Endodermal cell (in vitro differentiated cells): ENCODE measurements at regions not wholly inside any gene's neighbourhood (a gene's known extent, or its start where the extent isn't known, plus 50 kb on each side); places are given as distances from the start of the nearest gene placed in this dataset.

ENCODE experiments used
- DNase-seq: peaks from one replicate; pipeline ENCODE4 v3.0.0-alpha.2; 2017
- H3K27ac ChIP-seq: 2 replicates; pipeline ENCODE4 v1.5.1; 2013; ENCODE audit warnings: mild to moderate bottlenecking, low read depth, low read length, moderate library complexity
- H3K27me3 ChIP-seq: 2 replicates; pipeline ENCODE4 v1.6.1; 2013; ENCODE audit warnings: mild to moderate bottlenecking, low read length, moderate library complexity; ENCODE audit not compliant: insufficient read depth, control insufficient read depth, poor library complexity, severe bottlenecking
- H3K36me3 ChIP-seq: 2 replicates; pipeline ENCODE4 v1.7.0; 2013; ENCODE audit warnings: mild to moderate bottlenecking, low read length, moderate library complexity; ENCODE audit not compliant: control insufficient read depth, insufficient read depth
- H3K4me1 ChIP-seq: one replicate; pipeline ENCODE4 v1.7.0; 2013; ENCODE audit warnings: low read length; ENCODE audit not compliant: control insufficient read depth, insufficient read depth
- H3K4me3 ChIP-seq: 2 replicates; pipeline ENCODE4 v1.5.1; 2013; ENCODE audit warnings: mild to moderate bottlenecking, low read length, moderate library complexity
- H3K9ac ChIP-seq: 2 replicates; pipeline ENCODE4 v1.6.1; 2013; ENCODE audit warnings: mild to moderate bottlenecking, low read length, moderate library complexity; ENCODE audit not compliant: poor library complexity, severe bottlenecking; ENCODE audit errors: extremely low read depth
- H3K9me3 ChIP-seq: 2 replicates; pipeline ENCODE4 v1.6.1; 2013; ENCODE audit warnings: mild to moderate bottlenecking, low read length, moderate library complexity; ENCODE audit not compliant: control insufficient read depth
- H3K27ac Mint-ChIP-seq: 2 replicates; pipeline ENCODE4 v1.8.0; 2020; ENCODE audit warnings: mixed read lengths
- H3K27me3 Mint-ChIP-seq: 2 replicates; pipeline ENCODE4 v1.8.0; 2021; ENCODE audit warnings: mild to moderate bottlenecking, mixed read lengths; ENCODE audit not compliant: insufficient read depth
- H3K36me3 Mint-ChIP-seq: 2 replicates; pipeline ENCODE4 v1.8.0; 2020; ENCODE audit warnings: low read depth, mixed read lengths
- H3K4me1 Mint-ChIP-seq: 2 replicates; pipeline ENCODE4 v1.8.0; 2020; ENCODE audit warnings: mixed read lengths
- H3K4me3 Mint-ChIP-seq: 2 replicates; pipeline ENCODE4 v1.8.0; 2020; ENCODE audit warnings: mild to moderate bottlenecking, moderate library complexity, mixed read lengths
- H3K9me3 Mint-ChIP-seq: 2 replicates; pipeline ENCODE4 v1.8.0; 2020; ENCODE audit warnings: mild to moderate bottlenecking, mixed read lengths
- WGBS, 2 experiments: methylation state at CpG; one replicate each; pipeline versions ENCODE4 v1.1.5 to v1.1.7; 2013; ENCODE audit warnings: missing lambda C conversion rate in 2 of 2, mixed read lengths in 1 of 2; ENCODE audit not compliant: insufficient coverage in 1 of 2, insufficient read length in 1 of 2; 5-methylcytosine and 5-hydroxymethylcytosine counted together
- TF ChIP-seq, protein P1 (sequence below): fragments of 200-600 bp; sonication (generic); conservative IDR thresholded peaks from 2 replicates; pipeline ENCODE4 v1.5.0; 2021; ENCODE audit warnings: antibody characterized with exemption, mild to moderate bottlenecking

DNA sequence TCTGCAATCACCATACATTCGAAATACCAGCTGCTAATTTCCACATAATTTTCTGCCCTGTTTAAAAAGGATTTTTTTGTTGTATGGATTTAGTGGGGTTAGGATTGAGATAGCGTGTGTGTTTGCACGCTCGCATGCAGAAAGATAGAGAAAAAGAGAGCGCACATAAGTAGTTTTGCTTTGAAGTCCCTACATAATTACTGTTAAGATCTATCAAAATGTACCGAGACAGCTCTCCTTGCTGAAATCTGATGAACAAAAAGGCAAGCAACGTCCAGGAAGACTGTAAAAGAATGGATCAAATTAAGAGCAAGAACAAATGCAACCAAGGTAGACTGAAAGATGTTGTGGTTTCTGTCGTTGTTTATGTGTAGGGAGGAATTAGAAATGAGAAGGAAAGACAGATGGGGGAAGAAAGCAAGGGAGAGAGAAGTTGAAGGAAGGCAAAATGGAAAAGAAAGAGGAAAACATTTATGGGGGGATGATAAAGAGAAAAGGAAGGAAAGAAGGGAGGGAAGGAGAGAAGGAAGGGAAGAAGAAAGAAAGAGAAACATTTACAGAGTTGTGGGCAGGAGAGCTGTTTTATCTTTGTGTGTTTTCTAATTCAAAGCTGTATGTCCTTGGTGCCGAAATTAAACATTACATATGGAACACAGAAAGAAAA lies 522.3 kb downstream of the MED13L start:
- no peak overlapping the region for H3K4me3 ChIP-seq
- no peak overlapping the region for H3K9ac ChIP-seq
- TF ChIP-seq, protein P1, sequence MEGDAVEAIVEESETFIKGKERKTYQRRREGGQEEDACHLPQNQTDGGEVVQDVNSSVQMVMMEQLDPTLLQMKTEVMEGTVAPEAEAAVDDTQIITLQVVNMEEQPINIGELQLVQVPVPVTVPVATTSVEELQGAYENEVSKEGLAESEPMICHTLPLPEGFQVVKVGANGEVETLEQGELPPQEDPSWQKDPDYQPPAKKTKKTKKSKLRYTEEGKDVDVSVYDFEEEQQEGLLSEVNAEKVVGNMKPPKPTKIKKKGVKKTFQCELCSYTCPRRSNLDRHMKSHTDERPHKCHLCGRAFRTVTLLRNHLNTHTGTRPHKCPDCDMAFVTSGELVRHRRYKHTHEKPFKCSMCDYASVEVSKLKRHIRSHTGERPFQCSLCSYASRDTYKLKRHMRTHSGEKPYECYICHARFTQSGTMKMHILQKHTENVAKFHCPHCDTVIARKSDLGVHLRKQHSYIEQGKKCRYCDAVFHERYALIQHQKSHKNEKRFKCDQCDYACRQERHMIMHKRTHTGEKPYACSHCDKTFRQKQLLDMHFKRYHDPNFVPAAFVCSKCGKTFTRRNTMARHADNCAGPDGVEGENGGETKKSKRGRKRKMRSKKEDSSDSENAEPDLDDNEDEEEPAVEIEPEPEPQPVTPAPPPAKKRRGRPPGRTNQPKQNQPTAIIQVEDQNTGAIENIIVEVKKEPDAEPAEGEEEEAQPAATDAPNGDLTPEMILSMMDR: no peak
- Mint-ChIP-seq H3K27ac (no peak overlapping the region), H3K4me3 (no peak overlapping the region), H3K4me1 (peaks cover 11% of the 10 kb centered on the region), H3K36me3 (no peaks in the 10 kb centered on the region), H3K27me3 (peaks cover 2% of the 10 kb centered on the region), H3K9me3 (no peaks in the 10 kb centered on the region)
- no peaks in the 10 kb centered on the region for H3K9me3 ChIP-seq
- no peaks in the 10 kb centered on the region for H3K4me1 ChIP-seq
- WGBS, 2 experiments: 87% methylated on average over 7 to 9 of the region's 9 CpGs
- H3K27ac ChIP-seq: no peak overlapping the region
- no peaks in the 10 kb centered on the region for H3K36me3 ChIP-seq
- H3K27me3 ChIP-seq: peaks cover 7% of the 10 kb centered on the region
- no peak for DNase-seq

DNA sequence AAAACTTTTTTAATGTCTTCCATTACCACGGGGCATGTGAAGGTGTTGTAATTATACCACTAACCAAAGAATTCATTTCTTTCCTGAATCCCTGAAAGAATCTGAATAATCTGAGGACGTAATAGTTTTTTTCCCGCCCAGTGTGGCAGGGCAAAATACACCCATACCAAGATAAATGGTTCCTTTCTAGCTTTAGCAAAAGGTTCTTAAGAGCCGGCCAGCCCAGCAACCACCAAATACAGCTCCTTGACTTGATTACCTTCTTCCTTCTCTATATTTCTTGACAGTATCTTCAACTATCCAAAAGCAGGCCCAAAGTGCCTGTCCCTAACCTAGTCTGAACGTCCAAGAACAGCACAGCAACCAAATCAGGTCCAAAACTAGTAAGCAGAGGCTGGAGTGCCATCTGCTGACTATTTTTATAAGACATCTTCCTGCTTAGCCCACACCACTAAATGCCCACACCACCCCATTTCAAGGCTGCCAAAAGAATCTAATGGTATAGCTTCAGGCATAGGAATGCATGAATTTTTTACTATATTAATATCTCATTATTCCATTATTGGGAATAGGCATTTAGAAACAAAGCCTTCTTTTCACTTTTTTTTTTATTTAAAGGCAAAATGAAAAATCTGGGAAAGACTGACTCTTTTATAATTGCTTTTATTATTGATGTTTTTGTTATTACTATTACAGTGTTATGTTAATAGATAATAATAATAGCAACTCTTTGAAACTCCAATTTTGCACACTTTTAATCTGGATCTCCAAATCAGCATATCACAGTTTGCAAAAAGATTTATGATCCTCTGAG lies 524.4 kb downstream of the MED13L start:
- no peak overlapping the region for H3K4me3 ChIP-seq
- Mint-ChIP-seq H3K27ac (no peak overlapping the region), H3K4me1 (peaks cover 7% of the 10 kb centered on the region), H3K36me3 (no peaks in the 10 kb centered on the region), H3K4me3 (no peak overlapping the region), H3K9me3 (no peaks in the 10 kb centered on the region), H3K27me3 (peaks cover 12% of the 10 kb centered on the region)
- no peaks in the 10 kb centered on the region for H3K36me3 ChIP-seq
- H3K9ac ChIP-seq: no peak overlapping the region
- TF ChIP-seq, protein P1: peak; percentile 86
- no peaks in the 10 kb centered on the region for H3K4me1 ChIP-seq
- WGBS, 2 experiments: 74 to 80% methylated on average over 1 to 5 of the region's 5 CpGs
- peaks cover 7% of the 10 kb centered on the region for H3K27me3 ChIP-seq
- peak; percentile 78 for DNase-seq
- no peak overlapping the region for H3K27ac ChIP-seq
- H3K9me3 ChIP-seq: no peaks in the 10 kb centered on the region

DNA sequence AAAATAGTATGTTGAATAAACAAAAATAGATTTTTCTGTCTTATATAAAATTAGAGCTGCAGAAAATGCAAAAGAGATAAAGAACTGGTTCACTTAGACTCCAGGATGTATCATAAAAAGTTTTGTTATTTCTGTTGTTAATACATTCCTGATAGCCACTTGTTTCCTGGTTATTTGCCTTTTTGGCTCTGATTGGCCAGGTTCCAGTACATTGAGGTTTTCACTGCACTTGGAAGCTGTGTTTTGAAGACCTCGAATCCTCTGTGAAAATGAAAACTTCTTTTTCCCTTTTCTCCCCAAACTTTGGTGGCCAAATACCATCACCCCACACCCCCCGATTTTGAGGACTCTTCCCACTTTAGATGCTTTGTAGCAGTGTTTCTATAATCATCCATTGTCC lies 525.3 kb downstream of the MED13L start:
- no peaks in the 10 kb centered on the region for H3K4me1 ChIP-seq
- no peaks in the 10 kb centered on the region for H3K36me3 ChIP-seq
- Mint-ChIP-seq H3K36me3 (no peaks in the 10 kb centered on the region), H3K4me3 (no peak overlapping the region), H3K4me1 (peaks cover 7% of the 10 kb centered on the region), H3K9me3 (no peaks in the 10 kb centered on the region), H3K27ac (no peak overlapping the region), H3K27me3 (peaks cover 15% of the 10 kb centered on the region)
- TF ChIP-seq, protein P1: no peak
- no peak overlapping the region for H3K27ac ChIP-seq
- H3K27me3 ChIP-seq: peaks cover 7% of the 10 kb centered on the region
- no peaks in the 10 kb centered on the region for H3K9me3 ChIP-seq
- WGBS, 2 experiments: 78 to 83% methylated on average over 1 to 2 of the region's 2 CpGs
- no peak overlapping the region for H3K9ac ChIP-seq
- no peak for DNase-seq
- H3K4me3 ChIP-seq: no peak overlapping the region
